Liver (tissue), 8 donors: ENCODE measurements at regions not wholly inside any gene's neighbourhood (a gene's known extent, or its start where the extent isn't known, plus 50 kb on each side); places are given as distances from the start of the nearest gene placed in this dataset.

ENCODE experiments used
- DNase-seq: peaks from one replicate; pipeline ENCODE4 v3.0.0-alpha.2; 2017; ENCODE audit warnings: low spot score
- H3K27ac ChIP-seq, 2 donors: one replicate each; pipeline ENCODE4 v1.7.0; 2013; ENCODE audit warnings: inconsistent platforms in 2 of 2, low read length in 2 of 2, control low read depth in 1 of 2, low read depth in 1 of 2, mild to moderate bottlenecking in 1 of 2
- H3K27me3 ChIP-seq, 4 donors: one replicate each; pipeline versions ENCODE4 v1.6.1 to v1.7.0; 2013; ENCODE audit warnings: low read length in 3 of 4, inconsistent platforms in 1 of 4, mild to moderate bottlenecking in 1 of 4, moderate library complexity in 1 of 4; ENCODE audit not compliant: control insufficient read depth in 4 of 4, insufficient read depth in 4 of 4
- H3K36me3 ChIP-seq, 4 donors: one replicate each; pipeline versions ENCODE4 v1.6.1 to v1.7.0; 2013; ENCODE audit warnings: low read length in 3 of 4, mild to moderate bottlenecking in 3 of 4, low read depth in 1 of 4, moderate library complexity in 1 of 4; ENCODE audit not compliant: control insufficient read depth in 4 of 4, insufficient read depth in 3 of 4
- H3K4me1 ChIP-seq, 4 donors: one replicate each; pipeline versions ENCODE4 v1.6.1 to v1.7.0; 2013; ENCODE audit warnings: low read length in 3 of 4, mild to moderate bottlenecking in 3 of 4, moderate library complexity in 1 of 4; ENCODE audit not compliant: control insufficient read depth in 4 of 4, insufficient read depth in 4 of 4
- H3K4me3 ChIP-seq, 3 donors: one replicate each; pipeline versions ENCODE4 v1.6.1 to v1.7.0; 2013; ENCODE audit warnings: low read length in 3 of 3, control low read depth in 1 of 3, low read depth in 1 of 3, mild to moderate bottlenecking in 1 of 3
- H3K9ac ChIP-seq, 2 donors: one replicate each; pipeline ENCODE4 v1.7.0; 2013; ENCODE audit warnings: low read length in 2 of 2, mild to moderate bottlenecking in 2 of 2, moderate library complexity in 2 of 2, control low read depth in 1 of 2, low read depth in 1 of 2
- H3K9me3 ChIP-seq, 4 donors: one replicate each; pipeline versions ENCODE4 v1.6.1 to v1.7.0; 2013; ENCODE audit warnings: low read length in 3 of 4; ENCODE audit not compliant: control insufficient read depth in 4 of 4
- CTCF ChIP-seq: fragments of 150-350 bp; IDR thresholded peaks from 2 replicates; pipeline ENCODE4 v1.5.1; 2017; ENCODE audit warnings: improper control_type of control experiment, low read depth, low read length; ENCODE audit not compliant: missing input control
- EGR1 ChIP-seq, 2 donors: IDR thresholded peaks; 2 replicates each; pipeline ENCODE4 v1.6.1; 2016 to 2018; ENCODE audit warnings: antibody characterized with exemption in 2 of 2, low read depth in 2 of 2
- FOXA1 ChIP-seq: IDR thresholded peaks from 2 replicates; pipeline ENCODE4 v1.6.1; 2016; ENCODE audit warnings: antibody characterized with exemption
- FOXA2 ChIP-seq: IDR thresholded peaks from 2 replicates; pipeline ENCODE4 v1.6.1; 2016; ENCODE audit warnings: antibody characterized with exemption
- GABPA ChIP-seq, 2 donors: IDR thresholded peaks in 1 of 2; conservative IDR thresholded peaks in 1 of 2; 2 replicates each; pipeline ENCODE4 v1.6.1; 2016; ENCODE audit warnings: antibody characterized with exemption in 2 of 2, mild to moderate bottlenecking in 1 of 2, moderate library complexity in 1 of 2
- HNF4A ChIP-seq, 2 donors: conservative IDR thresholded peaks; 2 replicates each; pipeline ENCODE4 v1.6.1; 2016; ENCODE audit warnings: antibody characterized with exemption in 2 of 2, mild to moderate bottlenecking in 2 of 2
- HNF4G ChIP-seq: IDR thresholded peaks from 2 replicates; pipeline ENCODE4 v1.6.1; 2016; ENCODE audit warnings: antibody characterized with exemption
- JUND ChIP-seq, 2 donors: IDR thresholded peaks; 2 replicates each; pipeline ENCODE4 v1.6.1; 2016; ENCODE audit warnings: antibody characterized with exemption in 2 of 2
- MAX ChIP-seq: IDR thresholded peaks from 2 replicates; pipeline ENCODE4 v1.6.1; 2016; ENCODE audit warnings: antibody characterized with exemption
- NR2F2 ChIP-seq: IDR thresholded peaks from 2 replicates; pipeline ENCODE4 v1.6.1; 2016; ENCODE audit warnings: antibody characterized with exemption
- RAD21 ChIP-seq, 2 donors: IDR thresholded peaks; 2 replicates each; pipeline ENCODE4 v1.6.1; 2016; ENCODE audit warnings: antibody characterized with exemption in 2 of 2, mild to moderate bottlenecking in 2 of 2
- RXRA ChIP-seq, 2 donors: IDR thresholded peaks; 2 replicates each; pipeline ENCODE4 v1.6.1; 2017 to 2018; ENCODE audit warnings: antibody characterized with exemption in 2 of 2, mild to moderate bottlenecking in 1 of 2
- TAF1 ChIP-seq: conservative IDR thresholded peaks from 2 replicates; pipeline ENCODE4 v1.6.1; 2016; ENCODE audit warnings: antibody characterized with exemption, mild to moderate bottlenecking
- YY1 ChIP-seq: IDR thresholded peaks from 2 replicates; pipeline ENCODE4 v1.6.1; 2016; ENCODE audit warnings: antibody characterized with exemption, mild to moderate bottlenecking
- ZBTB33 ChIP-seq: IDR thresholded peaks from 2 replicates; pipeline ENCODE4 v1.6.1; 2016; ENCODE audit warnings: antibody characterized with exemption
- WGBS: extraction: QIAGEN DNeasy Blood & Tissue Kit; methylation state at CpG from one replicate; pipeline ENCODE4 v1.1.7; 2013; 5-methylcytosine and 5-hydroxymethylcytosine counted together
- TF ChIP-seq, protein P1 (sequence below): IDR thresholded peaks from 2 replicates; pipeline ENCODE4 v1.6.1; 2016; ENCODE audit warnings: antibody characterized with exemption, mild to moderate bottlenecking
- TF ChIP-seq, protein P2 (sequence below): IDR thresholded peaks from 2 replicates; pipeline ENCODE4 v1.6.1; 2016; ENCODE audit warnings: antibody characterized with exemption
- donor health status: healthy.
- donor health status: healthy.
- donor health status: healthy.
- donor health status: healthy.
- donor health status: healthy.

- TF ChIP-seq RXRA (IDR thresholded peaks at IDR 0.05) (no peak), CTCF (no peak), RAD21 (IDR thresholded peaks at IDR 0.05) (no peak), FOXA2 (no peak), TAF1 (no peak), GABPA (IDR thresholded peaks at IDR 0.05 in 1 of 2, conservative IDR thresholded peaks at IDR 0.05 in 1 of 2) (no peak), FOXA1 (no peak), MAX (no peak), HNF4G (no peak), JUND (IDR thresholded peaks at IDR 0.05) (no peak), YY1 (no peak), EGR1 (IDR thresholded peaks at IDR 0.05; ENCODE audit: low read depth in 2 of 2) (no peak), ZBTB33 (no peak), HNF4A (conservative IDR thresholded peaks at IDR 0.05) (no peak)
- TF ChIP-seq, protein P1, sequence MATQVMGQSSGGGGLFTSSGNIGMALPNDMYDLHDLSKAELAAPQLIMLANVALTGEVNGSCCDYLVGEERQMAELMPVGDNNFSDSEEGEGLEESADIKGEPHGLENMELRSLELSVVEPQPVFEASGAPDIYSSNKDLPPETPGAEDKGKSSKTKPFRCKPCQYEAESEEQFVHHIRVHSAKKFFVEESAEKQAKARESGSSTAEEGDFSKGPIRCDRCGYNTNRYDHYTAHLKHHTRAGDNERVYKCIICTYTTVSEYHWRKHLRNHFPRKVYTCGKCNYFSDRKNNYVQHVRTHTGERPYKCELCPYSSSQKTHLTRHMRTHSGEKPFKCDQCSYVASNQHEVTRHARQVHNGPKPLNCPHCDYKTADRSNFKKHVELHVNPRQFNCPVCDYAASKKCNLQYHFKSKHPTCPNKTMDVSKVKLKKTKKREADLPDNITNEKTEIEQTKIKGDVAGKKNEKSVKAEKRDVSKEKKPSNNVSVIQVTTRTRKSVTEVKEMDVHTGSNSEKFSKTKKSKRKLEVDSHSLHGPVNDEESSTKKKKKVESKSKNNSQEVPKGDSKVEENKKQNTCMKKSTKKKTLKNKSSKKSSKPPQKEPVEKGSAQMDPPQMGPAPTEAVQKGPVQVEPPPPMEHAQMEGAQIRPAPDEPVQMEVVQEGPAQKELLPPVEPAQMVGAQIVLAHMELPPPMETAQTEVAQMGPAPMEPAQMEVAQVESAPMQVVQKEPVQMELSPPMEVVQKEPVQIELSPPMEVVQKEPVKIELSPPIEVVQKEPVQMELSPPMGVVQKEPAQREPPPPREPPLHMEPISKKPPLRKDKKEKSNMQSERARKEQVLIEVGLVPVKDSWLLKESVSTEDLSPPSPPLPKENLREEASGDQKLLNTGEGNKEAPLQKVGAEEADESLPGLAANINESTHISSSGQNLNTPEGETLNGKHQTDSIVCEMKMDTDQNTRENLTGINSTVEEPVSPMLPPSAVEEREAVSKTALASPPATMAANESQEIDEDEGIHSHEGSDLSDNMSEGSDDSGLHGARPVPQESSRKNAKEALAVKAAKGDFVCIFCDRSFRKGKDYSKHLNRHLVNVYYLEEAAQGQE, result no peak
- WGBS, result 53% methylated on average over 2 of the region's 2 CpGs
These were observed 356.6 kb upstream of the GRM7 start for GRCh38 chr3:6504347-6504746.

GRCh38 chr3:6504834-6505233, 356.1 kb upstream of the GRM7 start:
- no peaks in the 10 kb centered on the region for H3K36me3 ChIP-seq
- no peak overlapping the region for H3K9ac ChIP-seq
- no peaks in the 10 kb centered on the region for H3K27me3 ChIP-seq
- DNase-seq, result no peak
- peaks cover 0 to 1% (median 0%) of the 10 kb centered on the region in 4 donors for H3K9me3 ChIP-seq
- H3K27ac ChIP-seq, result no peak overlapping the region
- no peaks in the 10 kb centered on the region for H3K4me1 ChIP-seq
- WGBS, result 81% methylated on average over 3 of the region's 3 CpGs
- TF ChIP-seq NR2F2 (no peak), GABPA (IDR thresholded peaks at IDR 0.05 in 1 of 2, conservative IDR thresholded peaks at IDR 0.05 in 1 of 2) (no peak), FOXA1 (no peak), ZBTB33 (no peak)
- TF ChIP-seq, protein P2, sequence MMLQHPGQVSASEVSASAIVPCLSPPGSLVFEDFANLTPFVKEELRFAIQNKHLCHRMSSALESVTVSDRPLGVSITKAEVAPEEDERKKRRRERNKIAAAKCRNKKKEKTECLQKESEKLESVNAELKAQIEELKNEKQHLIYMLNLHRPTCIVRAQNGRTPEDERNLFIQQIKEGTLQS, result no peak
- TF ChIP-seq, protein P1, result no peak
- no peak overlapping the region for H3K4me3 ChIP-seq

More at GRCh38 chr3:6504347-6504746, 356.6 kb upstream of the GRM7 start:
- Histone ChIP-seq H3K9me3 (peaks cover 0 to 1% (median 0%) of the 10 kb centered on the region in 4 donors), H3K4me3 (no peak overlapping the region), H3K4me1 (no peaks in the 10 kb centered on the region), H3K36me3 (no peaks in the 10 kb centered on the region), H3K27me3 (no peaks in the 10 kb centered on the region), H3K9ac (no peak overlapping the region), H3K27ac (no peak overlapping the region)
- no peak for DNase-seq
